C4-2B (cell line): ENCODE measurements at regions not wholly inside any gene's neighbourhood (a gene's known extent, or its start where the extent isn't known, plus 50 kb on each side); places are given as distances from the start of the nearest gene placed in this dataset.

Experiments
- ZFX ChIP-seq: fragments of 450-650 bp; IDR thresholded peaks from 2 replicates; pipeline ENCODE4 v1.6.1; 2017
- TF ChIP-seq, protein P1 (sequence below): fragments of 450-650 bp; conservative IDR thresholded peaks from 2 replicates; pipeline ENCODE4 v1.5.1; 2017; ENCODE audit warnings: mild to moderate bottlenecking

DNA sequence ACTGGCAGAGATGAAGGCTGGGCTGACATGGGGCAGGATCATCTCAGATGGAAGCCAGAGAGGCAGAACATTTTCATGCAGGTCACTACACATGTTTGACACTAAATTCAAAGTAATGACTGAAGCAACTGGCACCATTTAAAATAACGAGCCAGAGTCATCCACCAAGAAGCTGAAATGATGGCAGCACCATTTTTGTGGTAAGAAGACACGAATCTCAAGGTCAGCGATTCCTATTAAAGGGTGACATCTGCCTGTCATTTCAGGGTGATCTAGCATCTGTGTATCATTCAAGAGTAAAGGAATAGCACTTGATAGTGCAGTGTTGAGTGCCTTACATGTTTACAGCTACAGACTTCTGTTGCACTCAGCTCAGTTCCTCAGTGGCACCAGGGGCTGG is 113.4 kb upstream of the C11orf87 start:
- TF ChIP-seq, protein P1, sequence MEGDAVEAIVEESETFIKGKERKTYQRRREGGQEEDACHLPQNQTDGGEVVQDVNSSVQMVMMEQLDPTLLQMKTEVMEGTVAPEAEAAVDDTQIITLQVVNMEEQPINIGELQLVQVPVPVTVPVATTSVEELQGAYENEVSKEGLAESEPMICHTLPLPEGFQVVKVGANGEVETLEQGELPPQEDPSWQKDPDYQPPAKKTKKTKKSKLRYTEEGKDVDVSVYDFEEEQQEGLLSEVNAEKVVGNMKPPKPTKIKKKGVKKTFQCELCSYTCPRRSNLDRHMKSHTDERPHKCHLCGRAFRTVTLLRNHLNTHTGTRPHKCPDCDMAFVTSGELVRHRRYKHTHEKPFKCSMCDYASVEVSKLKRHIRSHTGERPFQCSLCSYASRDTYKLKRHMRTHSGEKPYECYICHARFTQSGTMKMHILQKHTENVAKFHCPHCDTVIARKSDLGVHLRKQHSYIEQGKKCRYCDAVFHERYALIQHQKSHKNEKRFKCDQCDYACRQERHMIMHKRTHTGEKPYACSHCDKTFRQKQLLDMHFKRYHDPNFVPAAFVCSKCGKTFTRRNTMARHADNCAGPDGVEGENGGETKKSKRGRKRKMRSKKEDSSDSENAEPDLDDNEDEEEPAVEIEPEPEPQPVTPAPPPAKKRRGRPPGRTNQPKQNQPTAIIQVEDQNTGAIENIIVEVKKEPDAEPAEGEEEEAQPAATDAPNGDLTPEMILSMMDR: no peak
- no peak for TF ChIP-seq ZFX
